ENCODE measurements at regions not wholly inside any gene's neighbourhood (a gene's known extent, or its start where the extent isn't known, plus 50 kb on each side); places are given as distances from the start of the nearest gene placed in this dataset.

GRCh38 chr1:157893686-157894085, 52.1 kb upstream of the CD5L start:
- H3K9ac ChIP-seq (ENCODE audit: low read length in 5 of 5) = no peak overlapping the region
- no peaks in the 10 kb centered on the region for H3K27me3 ChIP-seq (ENCODE audit: control insufficient read depth in 5 of 5, insufficient read depth in 4 of 5, low read length in 5 of 5)
- H3K36me3 ChIP-seq (ENCODE audit: control insufficient read depth in 5 of 5, insufficient read depth in 5 of 5, low read length in 5 of 5) = no peaks in the 10 kb centered on the region
- no peak overlapping the region for H3K27ac ChIP-seq (ENCODE audit: low read depth, low read length)
- peaks cover 2 to 16% (median 13%) of the 10 kb centered on the region in 5 donors for H3K4me1 ChIP-seq (ENCODE audit: control insufficient read depth in 5 of 5, insufficient read depth in 5 of 5, low read length in 5 of 5)
- peaks cover 0 to 4% (median 3%) of the 10 kb centered on the region in 5 donors for H3K9me3 ChIP-seq (ENCODE audit: control insufficient read depth in 5 of 5, low read length in 5 of 5)
- no peak overlapping the region for H3K4me3 ChIP-seq (ENCODE audit: low read depth in 1 of 5, low read length in 5 of 5)

- Histone ChIP-seq H3K4me3 (ENCODE audit: low read depth in 1 of 5, low read length in 5 of 5) (peak overlapping the region in 1 of 5 donors; percentile 39), H3K4me1 (ENCODE audit: control insufficient read depth in 5 of 5, insufficient read depth in 5 of 5, low read length in 5 of 5) (peaks cover 2 to 16% (median 13%) of the 10 kb centered on the region in 5 donors), H3K9ac (ENCODE audit: low read length in 5 of 5) (no peak overlapping the region), H3K27ac (ENCODE audit: low read depth, low read length) (no peak overlapping the region), H3K36me3 (ENCODE audit: control insufficient read depth in 5 of 5, insufficient read depth in 5 of 5, low read length in 5 of 5) (no peaks in the 10 kb centered on the region), H3K9me3 (ENCODE audit: control insufficient read depth in 5 of 5, low read length in 5 of 5) (peaks cover 0 to 7% (median 3%) of the 10 kb centered on the region in 5 donors), H3K27me3 (ENCODE audit: control insufficient read depth in 5 of 5, insufficient read depth in 4 of 5, low read length in 5 of 5) (no peaks in the 10 kb centered on the region)
These were observed 53.1 kb upstream of the CD5L start for GRCh38 chr1:157894613-157895165.

- H3K9me3 ChIP-seq (ENCODE audit: control insufficient read depth in 5 of 5, low read length in 5 of 5) = peaks cover 0 to 3% (median 0%) of the 10 kb centered on the region in 5 donors
- H3K4me1 ChIP-seq (ENCODE audit: control insufficient read depth in 5 of 5, insufficient read depth in 5 of 5, low read length in 5 of 5) = no peaks in the 10 kb centered on the region
- no peak overlapping the region for H3K4me3 ChIP-seq (ENCODE audit: low read depth in 1 of 5, low read length in 5 of 5)
- no peaks in the 10 kb centered on the region for H3K36me3 ChIP-seq (ENCODE audit: control insufficient read depth in 5 of 5, insufficient read depth in 5 of 5, low read length in 5 of 5)
- no peak overlapping the region for H3K9ac ChIP-seq (ENCODE audit: low read length in 5 of 5)
- no peak overlapping the region for H3K27ac ChIP-seq (ENCODE audit: low read depth, low read length)
- H3K27me3 ChIP-seq (ENCODE audit: control insufficient read depth in 5 of 5, insufficient read depth in 4 of 5, low read length in 5 of 5) = no peaks in the 10 kb centered on the region
These were observed 68.7 kb upstream of the CD5L start for GRCh38 chr1:157910270-157910669.

GRCh38 chr1:157915859-157916258, 74.3 kb upstream of the CD5L start:
- Histone ChIP-seq H3K9me3 (ENCODE audit: control insufficient read depth in 5 of 5, low read length in 5 of 5) (peaks cover 0 to under 1% (median 0%) of the 10 kb centered on the region in 5 donors), H3K4me1 (ENCODE audit: control insufficient read depth in 5 of 5, insufficient read depth in 5 of 5, low read length in 5 of 5) (no peaks in the 10 kb centered on the region), H3K9ac (ENCODE audit: low read length in 5 of 5) (no peak overlapping the region), H3K4me3 (ENCODE audit: low read depth in 1 of 5, low read length in 5 of 5) (no peak overlapping the region), H3K36me3 (ENCODE audit: control insufficient read depth in 5 of 5, insufficient read depth in 5 of 5, low read length in 5 of 5) (no peaks in the 10 kb centered on the region), H3K27ac (ENCODE audit: low read depth, low read length) (no peak overlapping the region), H3K27me3 (ENCODE audit: control insufficient read depth in 5 of 5, insufficient read depth in 4 of 5, low read length in 5 of 5) (no peaks in the 10 kb centered on the region)

- no peak overlapping the region for H3K9ac ChIP-seq (ENCODE audit: low read length in 5 of 5)
- H3K27me3 ChIP-seq (ENCODE audit: control insufficient read depth in 5 of 5, insufficient read depth in 4 of 5, low read length in 5 of 5) = no peaks in the 10 kb centered on the region
- H3K27ac ChIP-seq (ENCODE audit: low read depth, low read length) = no peak overlapping the region
- no peaks in the 10 kb centered on the region for H3K4me1 ChIP-seq (ENCODE audit: control insufficient read depth in 5 of 5, insufficient read depth in 5 of 5, low read length in 5 of 5)
- H3K4me3 ChIP-seq (ENCODE audit: low read depth in 1 of 5, low read length in 5 of 5) = no peak overlapping the region
- no peaks in the 10 kb centered on the region for H3K36me3 ChIP-seq (ENCODE audit: control insufficient read depth in 5 of 5, insufficient read depth in 5 of 5, low read length in 5 of 5)
- H3K9me3 ChIP-seq (ENCODE audit: control insufficient read depth in 5 of 5, low read length in 5 of 5) = no peaks in the 10 kb centered on the region
These were observed 75.4 kb upstream of the CD5L start for GRCh38 chr1:157916887-157917570.

GRCh38 chr1:157920748-157921147, 72.7 kb upstream of the KIRREL1 start:
- Histone ChIP-seq H3K27ac (ENCODE audit: low read depth, low read length) (no peak overlapping the region), H3K4me3 (ENCODE audit: low read depth in 1 of 5, low read length in 5 of 5) (no peak overlapping the region), H3K9me3 (ENCODE audit: control insufficient read depth in 5 of 5, low read length in 5 of 5) (no peaks in the 10 kb centered on the region), H3K27me3 (ENCODE audit: control insufficient read depth in 5 of 5, insufficient read depth in 4 of 5, low read length in 5 of 5) (peaks cover 0 to 3% (median 0%) of the 10 kb centered on the region in 5 donors), H3K4me1 (ENCODE audit: control insufficient read depth in 5 of 5, insufficient read depth in 5 of 5, low read length in 5 of 5) (no peaks in the 10 kb centered on the region), H3K9ac (ENCODE audit: low read length in 5 of 5) (no peak overlapping the region), H3K36me3 (ENCODE audit: control insufficient read depth in 5 of 5, insufficient read depth in 5 of 5, low read length in 5 of 5) (no peaks in the 10 kb centered on the region)

GRCh38 chr1:157925419-157926166, 67.9 kb upstream of the KIRREL1 start:
- Histone ChIP-seq H3K4me3 (ENCODE audit: low read depth in 1 of 5, low read length in 5 of 5) (no peak overlapping the region), H3K27me3 (ENCODE audit: control insufficient read depth in 5 of 5, insufficient read depth in 4 of 5, low read length in 5 of 5) (peaks cover 0 to 3% (median 0%) of the 10 kb centered on the region in 5 donors), H3K36me3 (ENCODE audit: control insufficient read depth in 5 of 5, insufficient read depth in 5 of 5, low read length in 5 of 5) (no peaks in the 10 kb centered on the region), H3K9me3 (ENCODE audit: control insufficient read depth in 5 of 5, low read length in 5 of 5) (no peaks in the 10 kb centered on the region), H3K9ac (ENCODE audit: low read length in 5 of 5) (no peak overlapping the region), H3K4me1 (ENCODE audit: control insufficient read depth in 5 of 5, insufficient read depth in 5 of 5, low read length in 5 of 5) (no peaks in the 10 kb centered on the region), H3K27ac (ENCODE audit: low read depth, low read length) (no peak overlapping the region)

- H3K9me3 ChIP-seq (ENCODE audit: control insufficient read depth in 5 of 5, low read length in 5 of 5) = no peaks in the 10 kb centered on the region
- H3K27ac ChIP-seq (ENCODE audit: low read depth, low read length) = no peak overlapping the region
- no peaks in the 10 kb centered on the region for H3K4me1 ChIP-seq (ENCODE audit: control insufficient read depth in 5 of 5, insufficient read depth in 5 of 5, low read length in 5 of 5)
- no peak overlapping the region for H3K4me3 ChIP-seq (ENCODE audit: low read depth in 1 of 5, low read length in 5 of 5)
- H3K27me3 ChIP-seq (ENCODE audit: control insufficient read depth in 5 of 5, insufficient read depth in 4 of 5, low read length in 5 of 5) = no peaks in the 10 kb centered on the region
- no peaks in the 10 kb centered on the region for H3K36me3 ChIP-seq (ENCODE audit: control insufficient read depth in 5 of 5, insufficient read depth in 5 of 5, low read length in 5 of 5)
- no peak overlapping the region for H3K9ac ChIP-seq (ENCODE audit: low read length in 5 of 5)
These were observed 61.4 kb upstream of the KIRREL1 start for GRCh38 chr1:157932069-157932468.

GRCh38 chr1:157937744-157938143, 55.7 kb upstream of the KIRREL1 start:
- Histone ChIP-seq H3K9me3 (ENCODE audit: control insufficient read depth in 5 of 5, low read length in 5 of 5) (no peaks in the 10 kb centered on the region), H3K36me3 (ENCODE audit: control insufficient read depth in 5 of 5, insufficient read depth in 5 of 5, low read length in 5 of 5) (no peaks in the 10 kb centered on the region), H3K4me3 (ENCODE audit: low read depth in 1 of 5, low read length in 5 of 5) (no peak overlapping the region), H3K27ac (ENCODE audit: low read depth, low read length) (no peak overlapping the region), H3K4me1 (ENCODE audit: control insufficient read depth in 5 of 5, insufficient read depth in 5 of 5, low read length in 5 of 5) (peaks cover 0 to 3% (median 0%) of the 10 kb centered on the region in 5 donors), H3K27me3 (ENCODE audit: control insufficient read depth in 5 of 5, insufficient read depth in 4 of 5, low read length in 5 of 5) (peaks cover 0 to 5% (median 0%) of the 10 kb centered on the region in 5 donors), H3K9ac (ENCODE audit: low read length in 5 of 5) (no peak overlapping the region)

- H3K4me3 ChIP-seq (ENCODE audit: low read depth in 1 of 5, low read length in 5 of 5) = no peak overlapping the region
- H3K9ac ChIP-seq (ENCODE audit: low read length in 5 of 5) = no peak overlapping the region
- peaks cover 0 to 5% (median 0%) of the 10 kb centered on the region in 5 donors for H3K27me3 ChIP-seq (ENCODE audit: control insufficient read depth in 5 of 5, insufficient read depth in 4 of 5, low read length in 5 of 5)
- H3K27ac ChIP-seq (ENCODE audit: low read depth, low read length) = no peak overlapping the region
- no peaks in the 10 kb centered on the region for H3K36me3 ChIP-seq (ENCODE audit: control insufficient read depth in 5 of 5, insufficient read depth in 5 of 5, low read length in 5 of 5)
- H3K9me3 ChIP-seq (ENCODE audit: control insufficient read depth in 5 of 5, low read length in 5 of 5) = no peaks in the 10 kb centered on the region
- H3K4me1 ChIP-seq (ENCODE audit: control insufficient read depth in 5 of 5, insufficient read depth in 5 of 5, low read length in 5 of 5) = peaks cover 0 to 5% (median 0%) of the 10 kb centered on the region in 5 donors
These were observed 51.5 kb upstream of the KIRREL1 start for GRCh38 chr1:157941939-157942338.
